Sigmoid colon (tissue), 3 donors: ENCODE measurements at regions not wholly inside any gene's neighbourhood (a gene's known extent, or its start where the extent isn't known, plus 50 kb on each side); places are given as distances from the start of the nearest gene placed in this dataset.

Source experiments
- CTCF ChIP-seq, 4 experiments: fragments of 450-650 bp in 3 of 4; fragments of 200-600 bp in 1 of 4; IDR thresholded peaks; one replicate each; pipeline ENCODE4 v1.5.1; 2016 to 2019; ENCODE audit warnings: antibody characterized with exemption in 4 of 4, mild to moderate bottlenecking in 3 of 4, moderate library complexity in 2 of 4
- POLR2A ChIP-seq, 2 donors: fragments of 450-650 bp; IDR thresholded peaks; one replicate each; pipeline ENCODE4 v1.6.1; 2016; ENCODE audit warnings: antibody characterized with exemption in 2 of 2, mild to moderate bottlenecking in 2 of 2, moderate library complexity in 2 of 2

- TF ChIP-seq CTCF (IDR thresholded peaks at IDR 0.05) (no peak), POLR2A (IDR thresholded peaks at IDR 0.05) (no peak)
These were observed 230.8 kb upstream of the CEP162 start for GRCh38 chr6:84458271-84458670.
